ENCODE measurements at regions not wholly inside any gene's neighbourhood (a gene's known extent, or its start where the extent isn't known, plus 50 kb on each side); places are given as distances from the start of the nearest gene placed in this dataset.

- TF ChIP-seq EZH2phosphoT487 (IDR thresholded peaks at IDR 0.05; ENCODE audit: borderline replicate concordance, low read depth, low read length) (no peak), CTCF (conservative IDR thresholded peaks at IDR 0.05; ENCODE audit: low read length) (no peak)
- Histone ChIP-seq H2AFZ (ENCODE audit: low read length) (no peak overlapping the region), H3K9me3 (ENCODE audit: low read length) (no peaks in the 10 kb centered on the region), H3K27ac (ENCODE audit: low read depth, low read length, poor library complexity, severe bottlenecking) (no peak overlapping the region), H3K9me2 (ENCODE audit: insufficient read depth, low read length) (no peaks in the 10 kb centered on the region), H3K79me2 (ENCODE audit: insufficient read depth, low read depth, low read length) (no peaks in the 10 kb centered on the region), H3K4me1 (ENCODE audit: insufficient read depth, low read length, poor library complexity, severe bottlenecking) (no peaks in the 10 kb centered on the region), H3K36me3 (ENCODE audit: insufficient read depth, low read length) (no peaks in the 10 kb centered on the region), H3K4me2 (ENCODE audit: low read length) (no peak overlapping the region), H3K4me3 (ENCODE audit: low read depth, low read length, poor library complexity, severe bottlenecking) (no peak overlapping the region), H4K20me1 (ENCODE audit: insufficient read depth, low read length) (no peaks in the 10 kb centered on the region)
- no TSS peak for BruUV-seq (replicated peaks)
- POLR2A ChIA-PET: interaction anchor here (0.6 kb wide), 1 partner anchor 395 kb away, joined by 6 read pairs; no protein-coding TSS in a partner anchor
- CTCF ChIA-PET (ENCODE audit: unreplicated experiment): no interaction called here
- intact Hi-C loops (cut with micrococcal nuclease; ENCODE audit: unreplicated experiment): no loop called here
- DNase-seq (ENCODE audit: low spot score): no peak
Observed at GRCh38 chr9:21670374-21670773, 132.1 kb upstream of the MTAP start.

- BruUV-seq (replicated peaks): no TSS peak
- no peaks in the 10 kb centered on the region for H4K20me1 ChIP-seq (ENCODE audit: insufficient read depth, low read length)
- no peak for TF ChIP-seq CTCF (conservative IDR thresholded peaks at IDR 0.05; ENCODE audit: low read length)
- TF ChIP-seq EZH2phosphoT487 (IDR thresholded peaks at IDR 0.05; ENCODE audit: borderline replicate concordance, low read depth, low read length): no peak
- H2AFZ ChIP-seq (ENCODE audit: low read length): no peak overlapping the region
- H3K36me3 ChIP-seq (ENCODE audit: insufficient read depth, low read length): no peaks in the 10 kb centered on the region
- ChIA-PET POLR2A (no interaction called here), CTCF (ENCODE audit: unreplicated experiment) (no interaction called here)
- no peak for DNase-seq (ENCODE audit: low spot score)
- intact Hi-C loops (cut with micrococcal nuclease; ENCODE audit: unreplicated experiment): no loop called here
- no peak overlapping the region for H3K4me2 ChIP-seq (ENCODE audit: low read length)
- no peaks in the 10 kb centered on the region for H3K79me2 ChIP-seq (ENCODE audit: insufficient read depth, low read depth, low read length)
- no peaks in the 10 kb centered on the region for H3K4me1 ChIP-seq (ENCODE audit: insufficient read depth, low read length, poor library complexity, severe bottlenecking)
- no peaks in the 10 kb centered on the region for H3K9me3 ChIP-seq (ENCODE audit: low read length)
- no peak overlapping the region for H3K27ac ChIP-seq (ENCODE audit: low read depth, low read length, poor library complexity, severe bottlenecking)
- no peaks in the 10 kb centered on the region for H3K9me2 ChIP-seq (ENCODE audit: insufficient read depth, low read length)
- H3K4me3 ChIP-seq (ENCODE audit: low read depth, low read length, poor library complexity, severe bottlenecking): no peak overlapping the region
Observed at GRCh38 chr9:21672140-21672539, 130.3 kb upstream of the MTAP start.

- Histone ChIP-seq H3K27ac (ENCODE audit: low read depth, low read length, poor library complexity, severe bottlenecking) (no peak overlapping the region), H3K36me3 (ENCODE audit: insufficient read depth, low read length) (no peaks in the 10 kb centered on the region), H3K9me2 (ENCODE audit: insufficient read depth, low read length) (no peaks in the 10 kb centered on the region), H3K9me3 (ENCODE audit: low read length) (no peaks in the 10 kb centered on the region), H3K4me3 (ENCODE audit: low read depth, low read length, poor library complexity, severe bottlenecking) (no peak overlapping the region), H4K20me1 (ENCODE audit: insufficient read depth, low read length) (no peaks in the 10 kb centered on the region), H3K4me2 (ENCODE audit: low read length) (no peak overlapping the region), H3K4me1 (ENCODE audit: insufficient read depth, low read length, poor library complexity, severe bottlenecking) (no peaks in the 10 kb centered on the region), H3K79me2 (ENCODE audit: insufficient read depth, low read depth, low read length) (no peaks in the 10 kb centered on the region), H2AFZ (ENCODE audit: low read length) (no peak overlapping the region)
- intact Hi-C loops (cut with micrococcal nuclease; ENCODE audit: unreplicated experiment): no loop called here
- no peak for TF ChIP-seq CTCF (conservative IDR thresholded peaks at IDR 0.05; ENCODE audit: low read length)
- no peak for TF ChIP-seq EZH2phosphoT487 (IDR thresholded peaks at IDR 0.05; ENCODE audit: borderline replicate concordance, low read depth, low read length)
- no TSS peak for BruUV-seq (replicated peaks)
- ChIA-PET POLR2A (interaction anchor here (1.0 kb wide), 1 partner anchor 10 kb away, joined by 5 read pairs; no protein-coding TSS in a partner anchor), CTCF (ENCODE audit: unreplicated experiment) (no interaction called here)
- no peak for DNase-seq (ENCODE audit: low spot score)
Observed at GRCh38 chr9:21672761-21673160, 129.7 kb upstream of the MTAP start.
